ENCODE measurements at regions not wholly inside any gene's neighbourhood (a gene's known extent, or its start where the extent isn't known, plus 50 kb on each side); places are given as distances from the start of the nearest gene placed in this dataset.

DNA sequence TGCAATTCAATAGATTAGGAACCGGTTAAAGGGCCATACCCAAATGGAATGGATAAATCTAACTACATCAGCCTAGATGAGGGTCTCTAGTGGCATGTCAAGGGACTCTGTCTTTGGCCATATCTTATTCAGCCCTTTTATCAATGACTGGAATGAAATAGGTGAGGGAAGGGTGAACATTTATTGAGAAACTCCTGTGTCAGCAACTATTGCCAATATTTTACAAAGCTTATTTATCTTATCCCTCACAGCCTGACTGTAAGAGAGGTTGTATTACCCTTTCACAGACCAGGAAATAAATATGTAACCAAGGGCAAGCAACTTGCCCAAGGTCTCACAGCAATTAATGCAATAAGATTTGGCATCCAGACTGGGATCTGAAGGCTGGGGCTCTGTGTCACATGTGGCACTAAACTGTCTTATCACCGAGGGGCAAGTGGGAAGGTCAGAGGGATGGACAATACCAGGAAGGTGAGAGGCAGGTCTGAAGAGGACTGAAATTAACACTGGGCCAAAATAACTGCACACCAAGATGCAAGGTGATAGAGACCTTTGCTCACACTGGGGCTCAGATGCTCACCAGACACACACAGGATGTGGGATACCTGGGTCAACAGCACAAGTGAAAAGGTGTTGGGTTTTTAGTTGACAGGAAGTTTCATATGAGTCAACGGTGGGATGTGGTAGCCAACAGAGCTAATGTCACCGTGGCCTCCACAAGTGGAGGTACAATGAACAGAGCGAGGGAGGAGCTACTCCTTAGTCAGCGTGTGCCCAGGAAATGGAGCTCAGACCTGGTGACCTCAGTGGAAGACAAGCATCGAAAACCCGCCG is 261.3 kb downstream of the RPLP1 start:
- no peak overlapping the region for H3K4me3 ChIP-seq (ENCODE audit: low read depth, low read length)
- TF ChIP-seq CTCF (IDR thresholded peaks at IDR 0.05; ENCODE audit: low read depth, low read length): no peak

- no peak for TF ChIP-seq CTCF (IDR thresholded peaks at IDR 0.05; ENCODE audit: low read depth, low read length)
- H3K4me3 ChIP-seq (ENCODE audit: low read depth, low read length): no peak overlapping the region
These were observed 262.6 kb downstream of the RPLP1 start for GRCh38 chr15:69715210-69715609.

DNA sequence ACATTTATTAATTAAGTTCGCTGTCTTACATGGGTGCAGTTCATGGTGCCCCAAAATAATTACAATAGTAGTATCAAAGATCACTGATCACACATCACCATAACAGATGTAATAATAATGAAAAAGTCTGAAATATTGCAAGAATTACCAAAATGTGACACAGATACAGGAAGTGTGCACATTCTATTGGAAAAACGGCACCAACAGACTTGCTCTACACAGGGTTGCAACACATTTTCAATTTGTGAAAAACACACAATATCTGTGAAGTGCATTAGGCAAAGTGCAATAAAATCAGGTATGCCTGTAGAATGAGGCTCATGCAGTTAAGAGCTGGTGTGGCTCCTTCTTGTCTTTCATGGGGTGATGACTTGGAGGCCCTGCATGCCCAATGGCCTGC is 265.8 kb downstream of the RPLP1 start:
- no peak for TF ChIP-seq CTCF (IDR thresholded peaks at IDR 0.05; ENCODE audit: low read depth, low read length)

GRCh38 chr15:69718916-69719315 is 266.3 kb downstream of the RPLP1 start:
- no peak for TF ChIP-seq CTCF (IDR thresholded peaks at IDR 0.05; ENCODE audit: low read depth, low read length)
- H3K4me3 ChIP-seq (ENCODE audit: low read depth, low read length): no peak overlapping the region

More for the DNA sequence above, 265.8 kb downstream of the RPLP1 start:
- no peak overlapping the region for H3K4me3 ChIP-seq (ENCODE audit: low read depth, low read length)

- TF ChIP-seq CTCF (IDR thresholded peaks at IDR 0.05; ENCODE audit: low read depth, low read length): no peak
- H3K4me3 ChIP-seq (ENCODE audit: low read depth, low read length): no peak overlapping the region
These were observed 267.1 kb downstream of the RPLP1 start for GRCh38 chr15:69719527-69720240.

DNA sequence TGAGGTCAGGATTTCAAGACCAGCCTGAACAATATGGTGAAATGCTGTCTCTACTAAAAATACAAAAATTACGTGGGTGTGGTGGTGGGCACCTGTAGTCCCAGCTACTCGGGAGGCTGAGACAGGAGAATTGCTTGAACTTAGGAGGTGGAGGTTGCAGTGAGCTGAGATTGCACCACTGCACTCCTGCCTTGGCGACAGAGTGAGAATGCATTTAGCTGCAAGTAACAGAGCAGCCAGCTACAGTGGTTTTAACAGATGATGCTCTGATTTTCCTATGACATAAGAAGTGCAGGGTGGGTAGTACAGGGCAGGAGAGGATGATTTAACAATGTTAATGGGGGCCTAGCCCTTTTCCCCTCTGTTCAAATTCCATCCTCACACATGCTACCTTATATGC is 267.9 kb downstream of the RPLP1 start:
- no peak for TF ChIP-seq CTCF (IDR thresholded peaks at IDR 0.05; ENCODE audit: low read depth, low read length)
- no peak overlapping the region for H3K4me3 ChIP-seq (ENCODE audit: low read depth, low read length)

GRCh38 chr15:69722924-69723323 is 270.3 kb downstream of the RPLP1 start:
- no peak overlapping the region for H3K4me3 ChIP-seq (ENCODE audit: low read depth, low read length)
- no peak for TF ChIP-seq CTCF (IDR thresholded peaks at IDR 0.05; ENCODE audit: low read depth, low read length)
